ENCODE measurements at regions not wholly inside any gene's neighbourhood (a gene's known extent, or its start where the extent isn't known, plus 50 kb on each side); places are given as distances from the start of the nearest gene placed in this dataset.

- H3K36me3 ChIP-seq (ENCODE audit: control insufficient read depth, insufficient read depth, low read length): no peaks in the 10 kb centered on the region
- no peak overlapping the region for H3K4me3 ChIP-seq (ENCODE audit: low read depth, low read length)
- no peak for DNase-seq (ENCODE audit: low read depth)
- no peak for TF ChIP-seq CTCF (IDR thresholded peaks at IDR 0.05; ENCODE audit: insufficient read depth, low read length, poor library complexity, severe bottlenecking)
- no peaks in the 10 kb centered on the region for H3K27me3 ChIP-seq (ENCODE audit: control insufficient read depth, insufficient read depth, low read length)
These were observed 146.5 kb downstream of the GLI2 start for GRCh38 chr2:120881981-120882788.

GRCh38 chr2:120883607-120884440, 148.2 kb downstream of the GLI2 start:
- TF ChIP-seq CTCF (IDR thresholded peaks at IDR 0.05; ENCODE audit: insufficient read depth, low read length, poor library complexity, severe bottlenecking): no peak
- no peak overlapping the region for H3K4me3 ChIP-seq (ENCODE audit: low read depth, low read length)
- DNase-seq (ENCODE audit: low read depth): no peak
- no peaks in the 10 kb centered on the region for H3K27me3 ChIP-seq (ENCODE audit: control insufficient read depth, insufficient read depth, low read length)
- no peaks in the 10 kb centered on the region for H3K36me3 ChIP-seq (ENCODE audit: control insufficient read depth, insufficient read depth, low read length)

- no peaks in the 10 kb centered on the region for H3K27me3 ChIP-seq (ENCODE audit: control insufficient read depth, insufficient read depth, low read length)
- no peak for TF ChIP-seq CTCF (IDR thresholded peaks at IDR 0.05; ENCODE audit: insufficient read depth, low read length, poor library complexity, severe bottlenecking)
- H3K36me3 ChIP-seq (ENCODE audit: control insufficient read depth, insufficient read depth, low read length): no peaks in the 10 kb centered on the region
- no peak for DNase-seq (ENCODE audit: low read depth)
- H3K4me3 ChIP-seq (ENCODE audit: low read depth, low read length): no peak overlapping the region
These were observed 149.0 kb downstream of the GLI2 start for GRCh38 chr2:120884472-120885290.

GRCh38 chr2:120885321-120885720, 149.7 kb downstream of the GLI2 start:
- no peaks in the 10 kb centered on the region for H3K36me3 ChIP-seq (ENCODE audit: control insufficient read depth, insufficient read depth, low read length)
- no peaks in the 10 kb centered on the region for H3K27me3 ChIP-seq (ENCODE audit: control insufficient read depth, insufficient read depth, low read length)
- DNase-seq (ENCODE audit: low read depth): no peak
- TF ChIP-seq CTCF (IDR thresholded peaks at IDR 0.05; ENCODE audit: insufficient read depth, low read length, poor library complexity, severe bottlenecking): no peak
- no peak overlapping the region for H3K4me3 ChIP-seq (ENCODE audit: low read depth, low read length)

- TF ChIP-seq CTCF (IDR thresholded peaks at IDR 0.05; ENCODE audit: insufficient read depth, low read length, poor library complexity, severe bottlenecking): no peak
- H3K36me3 ChIP-seq (ENCODE audit: control insufficient read depth, insufficient read depth, low read length): no peaks in the 10 kb centered on the region
- no peak overlapping the region for H3K4me3 ChIP-seq (ENCODE audit: low read depth, low read length)
- H3K27me3 ChIP-seq (ENCODE audit: control insufficient read depth, insufficient read depth, low read length): no peaks in the 10 kb centered on the region
- DNase-seq (ENCODE audit: low read depth): no peak
These were observed 150.1 kb downstream of the GLI2 start for GRCh38 chr2:120885749-120886148.

All from kidney epithelial cell (primary cell).